ENCODE measurements at regions not wholly inside any gene's neighbourhood (a gene's known extent, or its start where the extent isn't known, plus 50 kb on each side); places are given as distances from the start of the nearest gene placed in this dataset.
"Not testable (repeated sequence)": the region's sequence is repeated elsewhere in the genome, so short reads cannot be mapped to it uniquely, and the experiment has no call there.

- no peak for DNase-seq (ENCODE audit: low read depth)
Observed at GRCh38 chr1:229156872-229157271, 114.0 kb upstream of the RAB4A start.

DNA sequence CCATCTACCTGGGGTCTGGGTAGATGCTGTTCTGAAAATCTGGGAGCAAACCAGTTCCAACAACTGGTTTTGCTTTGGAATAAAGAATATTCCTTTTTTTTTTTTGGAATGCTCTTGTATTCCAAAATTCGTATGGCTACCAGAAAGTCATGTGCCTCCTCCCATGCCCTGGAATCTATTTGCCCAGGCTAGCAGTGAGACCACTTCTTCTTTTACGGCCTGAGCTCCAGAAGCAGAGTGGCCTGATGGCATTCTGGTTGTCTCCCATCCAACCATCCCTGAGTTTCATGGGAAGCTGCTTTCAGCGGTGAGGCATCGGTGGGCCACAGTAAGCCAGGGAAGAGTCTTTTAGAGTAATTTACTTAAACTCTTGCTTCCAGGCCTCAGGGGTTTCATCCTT is 113.4 kb upstream of the RAB4A start:
- no peak for DNase-seq (ENCODE audit: low read depth)

GRCh38 chr1:229158341-229158921 is 112.5 kb upstream of the RAB4A start:
- no peak for DNase-seq (ENCODE audit: low read depth)

GRCh38 chr1:229158927-229159326 is 112.0 kb upstream of the RAB4A start:
- no peak for DNase-seq (ENCODE audit: low read depth)

DNA sequence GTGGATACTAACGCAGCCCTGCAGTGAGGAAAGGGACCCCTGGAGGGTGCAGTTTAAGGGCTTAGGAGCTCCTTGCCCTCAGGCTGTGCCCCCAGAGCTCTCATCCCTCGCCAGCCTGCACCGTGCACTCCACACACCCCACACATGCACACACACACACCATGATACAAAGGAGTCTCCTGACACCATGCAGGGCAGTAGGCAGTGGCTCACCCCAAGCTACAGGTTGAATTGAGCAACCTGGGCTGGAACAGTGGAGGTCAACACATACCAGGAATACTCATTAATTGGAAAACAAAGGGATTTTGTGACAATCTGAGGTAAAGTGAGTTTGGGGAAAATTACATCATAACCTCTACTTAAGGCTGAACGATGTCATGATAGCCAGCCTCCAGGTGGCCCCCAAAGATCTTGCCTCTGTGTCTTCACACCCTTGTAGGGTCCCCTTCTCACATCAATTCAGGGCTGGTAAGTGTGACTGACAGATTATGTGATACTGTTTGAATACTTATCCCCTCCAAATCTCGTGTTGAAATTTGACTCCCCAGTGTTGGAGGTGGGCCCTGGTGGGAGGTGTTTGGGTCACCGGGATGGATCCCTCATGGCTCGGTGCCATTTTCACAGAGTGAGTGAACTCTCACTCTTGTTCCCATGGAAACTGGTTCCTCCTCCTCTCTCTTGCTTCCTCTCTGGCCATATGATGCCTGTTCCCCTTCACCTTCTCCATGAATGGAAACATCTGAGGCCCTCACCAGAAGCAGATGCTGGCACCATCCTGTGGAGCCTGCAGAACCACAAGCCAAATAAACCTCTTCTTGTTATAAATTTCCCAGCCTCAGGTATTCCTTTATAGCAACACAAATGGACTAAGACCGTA is 111.0 kb upstream of the RAB4A start:
- DNase-seq (ENCODE audit: low read depth) = no peak

GRCh38 chr1:229161740-229162139 is 109.2 kb upstream of the RAB4A start:
- DNase-seq (ENCODE audit: low read depth) = no peak

DNA sequence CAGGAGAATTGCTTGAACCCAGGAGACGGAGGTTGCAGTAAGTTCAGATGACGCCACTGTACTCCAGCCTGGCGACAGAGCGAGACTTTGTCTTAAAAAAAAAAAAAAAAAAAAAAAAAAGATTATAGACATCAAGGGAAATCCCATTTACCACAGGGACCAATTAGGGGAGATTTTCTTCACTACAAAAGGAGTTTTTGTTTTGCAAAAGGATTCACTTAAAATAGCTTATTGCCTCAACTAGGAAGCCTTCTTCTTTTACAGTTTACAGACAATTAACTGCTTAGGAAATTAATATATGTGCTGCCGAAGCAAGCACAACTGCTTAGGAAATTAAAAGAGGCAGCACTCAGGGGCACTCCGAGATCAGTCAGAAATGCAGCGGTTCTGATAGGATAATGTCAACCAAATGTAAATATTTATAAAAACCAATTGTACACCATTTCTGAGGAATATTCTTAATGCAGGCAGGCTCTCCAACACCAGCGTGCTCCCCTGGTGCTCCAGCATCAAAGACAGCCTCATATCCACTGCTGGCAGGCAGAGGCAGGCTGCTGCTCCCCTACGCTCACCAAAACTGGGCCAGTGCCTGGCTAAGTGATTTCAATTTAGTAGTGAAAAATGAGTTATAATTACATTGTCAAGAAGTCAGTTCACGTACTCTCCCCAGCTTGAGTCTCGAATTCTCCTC is 107.9 kb upstream of the RAB4A start:
- no peak for DNase-seq (ENCODE audit: low read depth)

GRCh38 chr1:229164348-229164747 is 106.6 kb upstream of the RAB4A start:
- DNase-seq (ENCODE audit: low read depth) = no peak

DNA sequence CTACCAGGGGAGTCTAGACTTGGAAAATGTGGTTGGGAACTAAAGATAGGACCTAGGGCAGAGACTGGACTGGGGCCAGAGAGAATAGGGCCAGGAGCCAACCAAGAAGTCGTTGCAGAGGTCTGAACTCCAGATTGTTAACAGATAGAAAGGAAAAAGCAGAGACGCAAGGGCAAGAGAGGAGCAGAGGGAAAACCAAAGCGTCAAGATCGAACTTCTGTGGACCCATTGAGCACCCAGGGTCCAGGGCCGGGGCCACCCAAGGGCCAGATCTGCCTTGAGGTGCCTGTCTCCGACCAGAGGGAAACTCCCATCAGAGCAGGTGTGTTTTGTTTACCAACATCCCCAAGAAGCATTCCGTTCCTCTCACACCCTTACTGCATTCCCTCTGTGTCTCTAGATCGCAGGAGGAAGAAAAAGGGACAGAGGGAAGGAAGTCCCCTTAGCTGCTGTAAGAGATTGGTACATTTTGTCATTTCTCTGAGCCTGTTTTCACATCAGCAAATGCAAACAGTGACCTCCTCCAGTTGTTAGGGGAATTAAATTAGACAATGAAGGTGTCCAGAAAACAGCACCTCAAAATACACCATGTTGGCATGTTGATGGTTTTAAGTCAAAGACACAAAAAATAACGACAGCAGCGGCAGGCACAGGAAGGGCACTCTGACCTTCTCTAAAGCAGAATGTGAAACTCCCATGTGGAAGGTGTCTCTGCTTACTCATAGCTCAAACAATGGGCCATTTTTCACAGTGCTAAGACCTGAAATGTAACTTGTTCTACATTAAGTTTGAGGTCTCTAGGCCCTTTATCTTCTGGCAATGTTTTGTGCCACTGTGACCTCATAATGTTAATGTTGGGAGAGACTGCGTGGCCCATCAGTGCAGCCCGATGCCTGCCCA is 105.8 kb upstream of the RAB4A start:
- no peak for DNase-seq (ENCODE audit: low read depth)

- no peak for DNase-seq (ENCODE audit: low read depth)
Observed at GRCh38 chr1:229167318-229167717, 103.6 kb upstream of the RAB4A start.

DNA sequence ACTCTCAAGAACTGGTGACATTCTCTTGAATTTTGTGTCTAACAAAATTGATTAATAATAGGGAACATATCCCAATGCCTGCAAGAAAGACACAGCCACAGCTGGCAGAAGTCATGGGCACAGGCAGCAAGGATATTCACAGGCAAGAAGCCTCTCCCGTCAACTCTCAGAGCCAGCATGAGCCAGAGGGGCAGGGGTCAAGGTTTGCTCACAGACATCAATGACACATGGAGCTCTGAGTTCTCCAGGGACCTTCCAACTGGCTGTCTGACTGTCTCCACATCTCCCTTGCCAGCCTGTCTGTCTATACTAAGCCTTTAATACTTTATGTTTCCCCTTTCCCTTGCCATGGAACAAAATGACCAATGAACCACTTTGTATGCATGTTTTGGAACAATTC is 101.5 kb upstream of the RAB4A start:
- DNase-seq (ENCODE audit: low read depth) = no peak

DNA sequence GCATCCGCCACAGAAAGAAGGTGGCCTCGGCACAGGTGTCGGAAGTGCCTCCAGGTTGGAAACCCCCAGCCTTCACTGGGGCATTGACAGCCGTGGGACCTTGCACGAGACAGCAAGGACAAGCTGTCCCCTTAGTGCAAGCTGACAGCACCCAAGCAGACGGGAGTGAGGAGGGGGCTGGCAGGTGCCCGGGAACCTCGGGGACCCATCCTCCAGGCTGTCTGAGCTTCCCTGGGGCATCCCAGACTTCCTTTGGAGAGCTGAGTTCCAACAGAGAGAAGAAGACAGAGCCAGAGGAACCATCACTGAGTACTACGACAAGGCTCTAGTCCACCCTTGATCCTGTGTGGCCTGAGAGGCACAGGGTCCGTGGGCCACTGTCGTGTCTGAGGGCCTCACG is 100.6 kb upstream of the RAB4A start:
- no peak for DNase-seq (ENCODE audit: low read depth)

- no peak for DNase-seq (ENCODE audit: low read depth)
Observed at GRCh38 chr1:229170778-229171505, 100.0 kb upstream of the RAB4A start.

GRCh38 chr1:229171934-229172333 is 99.0 kb upstream of the RAB4A start:
- no peak for DNase-seq (ENCODE audit: low read depth)

DNA sequence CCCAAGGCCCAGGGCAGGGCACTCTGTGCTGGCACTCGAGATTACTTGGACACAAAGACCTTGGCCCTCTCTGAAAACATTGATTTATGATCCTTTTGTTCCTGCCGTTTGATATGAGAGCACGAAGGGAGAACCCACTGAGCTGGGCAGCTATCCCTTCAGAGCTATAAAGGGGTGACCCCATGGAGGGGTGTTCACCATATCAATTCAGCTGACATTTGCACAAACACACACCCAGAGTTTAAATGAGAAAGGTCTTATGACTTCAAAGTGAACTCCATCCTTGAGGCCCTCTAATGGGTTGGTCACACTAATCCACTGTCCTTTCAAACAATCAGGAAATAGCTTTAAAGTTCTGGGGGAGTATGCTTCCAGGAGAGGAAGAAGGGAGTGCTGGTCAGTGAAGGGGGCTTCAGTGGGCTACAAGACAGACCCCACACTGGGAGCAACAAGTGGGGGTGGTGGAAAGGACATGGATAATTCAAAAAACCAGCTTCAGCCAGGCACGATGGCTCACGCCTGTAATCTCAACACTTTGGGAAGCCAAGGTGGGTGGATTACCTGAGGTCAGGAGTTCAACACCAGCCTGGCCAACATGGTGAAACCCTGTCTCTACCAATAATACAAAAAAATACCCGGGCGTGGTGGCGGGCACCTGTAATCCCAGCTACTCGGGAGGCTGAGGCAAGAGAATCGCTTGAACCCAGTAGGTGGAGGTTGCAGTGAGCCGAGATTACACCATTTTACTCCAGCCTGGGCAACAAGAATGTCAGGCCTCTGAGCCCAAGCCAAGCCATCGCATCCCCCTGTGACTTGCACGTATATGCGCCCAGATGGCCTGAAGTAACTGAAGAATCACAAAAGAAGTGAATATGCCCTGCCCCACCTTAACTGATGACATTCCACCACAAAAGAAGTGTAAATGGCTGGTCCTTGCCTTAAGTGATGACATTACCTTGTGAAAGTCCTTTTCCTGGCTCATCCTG is 97.1 kb upstream of the RAB4A start:
- DNase-seq (ENCODE audit: low read depth) = not testable (repeated sequence)

DNA sequence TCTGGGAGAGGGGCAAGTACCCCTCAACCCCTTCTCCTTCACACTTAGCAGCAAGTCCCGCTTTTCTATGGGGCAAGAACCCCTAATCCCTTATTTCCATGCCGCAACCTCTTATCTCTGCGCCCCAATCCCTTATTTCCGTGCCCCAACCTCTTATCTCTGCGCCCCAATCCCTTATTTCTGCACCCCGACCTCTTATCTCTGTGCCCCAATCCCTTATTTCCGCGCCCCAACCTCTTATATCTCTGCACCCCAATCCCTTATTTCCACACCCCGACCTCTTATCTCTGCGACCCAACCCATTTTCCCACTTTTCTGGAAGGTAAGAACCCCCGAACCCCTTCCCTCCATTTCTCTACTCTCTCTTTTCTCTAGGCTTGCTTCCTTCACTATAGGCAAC is 95.6 kb upstream of the RAB4A start:
- DNase-seq (ENCODE audit: low read depth) = not testable (repeated sequence)

DNA sequence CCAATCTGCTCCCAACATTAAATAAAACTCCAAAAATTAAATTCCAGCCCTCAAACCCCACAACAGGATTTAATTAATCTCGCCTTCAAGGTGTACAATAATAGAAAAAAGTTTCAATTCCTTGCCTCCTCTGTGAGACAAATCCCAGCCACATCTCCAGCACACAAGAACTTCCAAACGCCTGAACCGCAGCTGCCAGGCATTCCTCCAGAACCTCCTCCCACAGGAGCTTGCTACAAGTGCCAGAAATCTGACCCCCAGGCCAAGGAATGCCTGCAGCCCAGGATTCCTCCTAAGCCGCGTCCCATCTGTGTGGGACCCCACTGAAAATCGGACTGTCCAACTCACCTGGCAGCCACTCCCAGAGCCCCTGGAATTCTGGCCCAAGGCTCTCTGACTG is 94.5 kb upstream of the RAB4A start:
- not testable (repeated sequence) for DNase-seq (ENCODE audit: low read depth)

DNA sequence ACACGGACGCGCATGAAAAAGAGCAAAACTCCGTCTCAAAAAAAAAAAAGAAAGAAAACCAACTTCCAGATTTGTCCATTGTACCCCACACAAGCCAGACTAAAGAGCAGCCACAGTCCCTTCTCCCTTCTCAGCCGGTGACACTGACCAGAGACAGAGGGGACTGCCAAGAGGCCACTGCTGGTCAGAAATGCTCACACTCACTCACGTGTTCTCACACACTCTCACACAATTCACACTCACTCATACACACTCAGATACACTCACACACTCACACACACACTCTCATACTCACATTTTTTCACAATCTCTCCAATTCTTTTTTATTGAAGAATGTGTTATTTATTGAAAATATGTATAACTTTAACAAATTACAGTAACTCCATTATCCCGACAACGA is 90.8 kb upstream of the RAB4A start:
- no peak for DNase-seq (ENCODE audit: low read depth)

DNA sequence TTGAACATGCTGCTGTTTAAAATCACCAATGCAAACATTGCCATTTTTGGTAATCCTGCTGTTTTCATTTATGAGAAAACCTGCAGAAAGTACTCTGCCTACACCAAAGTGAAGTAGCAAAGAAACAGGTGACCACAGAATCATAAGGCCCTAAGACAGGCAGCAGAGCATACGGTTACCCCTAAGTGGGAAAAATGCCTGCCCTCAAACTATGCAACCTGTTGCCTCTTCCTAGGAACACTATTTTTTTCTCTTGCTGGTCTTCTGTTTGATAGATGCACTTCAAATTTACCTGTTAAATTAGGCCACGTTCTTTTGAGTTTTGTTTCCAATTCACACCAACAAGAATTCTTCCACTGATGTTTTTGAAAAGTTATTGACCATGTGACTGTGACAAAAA is 89.5 kb upstream of the RAB4A start:
- DNase-seq (ENCODE audit: low read depth) = no peak

DNA sequence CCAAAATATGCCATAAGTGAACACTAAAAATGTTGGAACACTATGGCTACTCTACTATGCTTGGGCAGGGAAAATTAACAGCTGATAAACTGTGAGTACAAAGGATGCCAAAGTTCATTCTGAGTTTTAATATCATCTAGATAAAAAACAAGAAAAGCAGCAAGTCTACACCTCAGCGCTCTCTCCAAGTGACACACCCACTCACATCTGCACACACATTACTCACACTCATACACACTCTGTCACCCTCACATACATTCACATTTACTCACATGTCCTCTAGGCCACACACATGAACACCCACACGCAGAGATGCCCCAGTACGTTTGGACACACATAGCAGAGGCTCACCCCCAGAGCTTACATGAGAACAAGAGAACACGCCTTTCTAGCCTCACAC is 87.3 kb upstream of the RAB4A start:
- DNase-seq (ENCODE audit: low read depth) = no peak
